SK-N-SH (cell line): ENCODE measurements at regions not wholly inside any gene's neighbourhood (a gene's known extent, or its start where the extent isn't known, plus 50 kb on each side); places are given as distances from the start of the nearest gene placed in this dataset.
A peak's percentile ranks its signal among the peaks of the same experiment; 100 is the strongest.

Experiments
- CTCF ChIA-PET: fragments of 300-600, 350-600 bp; formaldehyde crosslinking; extraction: SDS; loops from one replicate; lab custom pipeline; 2021; lab: Yijun Ruan, JAX
- POLR2A ChIA-PET: fragments of 350-600 bp; sonication (Branson Sonifier 250); formaldehyde crosslinking; extraction: SDS; loops from one replicate; lab custom pipeline; 2020; ENCODE audit warnings: antibody characterized with exemption, inconsistent platforms; lab: Yijun Ruan, JAX
- DNase-seq: peaks from one replicate; pipeline ENCODE4 v3.0.0; 2012
- H2AFZ ChIP-seq: fragments of 200-600 bp; sonication (generic); 2 replicates; pipeline ENCODE4 v1.8.1; 2016; ENCODE audit warnings: antibody characterized with exemption, mild to moderate bottlenecking, low read depth
- H3F3A ChIP-seq: fragments of 200-600 bp; sonication (generic); replicated peaks from 2 replicates; pipeline ENCODE3; 2016; ENCODE audit warnings: antibody characterized with exemption, mild to moderate bottlenecking; ENCODE audit not compliant: insufficient read depth
- H3K27ac ChIP-seq, 2 experiments: fragments of 200-500 bp in 1 of 2; fragments of 200-600 bp in 1 of 2; sonication (Bioruptor generic) in 1 of 2; sonication (generic), shearing (Covaris generic) in 1 of 2; 2 replicates each; pipeline versions ENCODE4 v1.5.1 to v1.6.1; 2014 to 2016; ENCODE audit warnings: low read depth in 2 of 2, inconsistent platforms in 1 of 2, low read length in 1 of 2, mild to moderate bottlenecking in 1 of 2, mixed read lengths in 1 of 2
- H3K27me3 ChIP-seq: fragments of 200-600 bp; sonication (generic), shearing (Covaris generic); 2 replicates; pipeline ENCODE4 v1.6.1; 2016; ENCODE audit warnings: mixed run types; ENCODE audit not compliant: insufficient read depth
- H3K36me3 ChIP-seq, 2 experiments: fragments of 200-500 bp in 1 of 2; fragments of 200-600 bp in 1 of 2; sonication (Bioruptor generic) in 1 of 2; sonication (generic) in 1 of 2; replicated peaks in 1 of 2; 2 replicates each; pipeline versions ENCODE3 to v1.5.1; 2014 to 2016; ENCODE audit warnings: low read length in 1 of 2, mild to moderate bottlenecking in 1 of 2; ENCODE audit not compliant: insufficient read depth in 2 of 2, control insufficient read depth in 1 of 2
- H3K4me1 ChIP-seq, 2 experiments: fragments of 200-500 bp in 1 of 2; fragments of 200-600 bp in 1 of 2; sonication (Bioruptor generic) in 1 of 2; sonication (generic), shearing (Covaris generic) in 1 of 2; 2 replicates each; pipeline versions ENCODE4 v1.5.1 to v1.6.1; 2014 to 2016; ENCODE audit warnings: low read depth in 1 of 2, low read length in 1 of 2, mixed run types in 1 of 2; ENCODE audit not compliant: insufficient read depth in 2 of 2, control insufficient read depth in 1 of 2
- H3K4me2 ChIP-seq: fragments of 200-600 bp; sonication (generic), shearing (Covaris generic); 2 replicates; pipeline ENCODE4 v1.6.1; 2017; ENCODE audit warnings: mixed run types
- H3K4me3 ChIP-seq, 2 experiments: fragments of 200-500 bp in 1 of 2; fragments of 200-600 bp in 1 of 2; sonication (Bioruptor generic) in 1 of 2; sonication (generic), shearing (Covaris generic) in 1 of 2; 2 replicates each; pipeline versions ENCODE4 v1.5.1 to v1.8.1; 2014 to 2016; ENCODE audit warnings: low read depth in 2 of 2, inconsistent platforms in 1 of 2, low read length in 1 of 2, mild to moderate bottlenecking in 1 of 2, mixed read lengths in 1 of 2, moderate library complexity in 1 of 2
- H3K79me2 ChIP-seq: fragments of 200-600 bp; sonication (generic); 2 replicates; pipeline ENCODE4 v1.8.1; 2017; ENCODE audit warnings: mild to moderate bottlenecking; ENCODE audit not compliant: insufficient read depth
- H3K9ac ChIP-seq: fragments of 200-600 bp; sonication (generic); 2 replicates; pipeline ENCODE4 v1.6.1; 2017; ENCODE audit warnings: mixed run types
- H3K9me2 ChIP-seq: fragments of 200-600 bp; sonication (generic); 2 replicates; pipeline ENCODE4 v1.6.1; 2017; ENCODE audit warnings: mixed run types
- H3K9me3 ChIP-seq: fragments of 200-600 bp; sonication (generic); 2 replicates; pipeline ENCODE4 v1.6.1; 2017; ENCODE audit warnings: mixed run types, mild to moderate bottlenecking, moderate library complexity
- H4K20me1 ChIP-seq: fragments of 200-600 bp; sonication (generic); 2 replicates; pipeline ENCODE4 v1.6.1; 2017; ENCODE audit warnings: mild to moderate bottlenecking, mixed run types; ENCODE audit not compliant: insufficient read depth
- CHD2 ChIP-seq: fragments of 150-350 bp; IDR thresholded peaks from 2 replicates; pipeline ENCODE4 v1.6.1; 2018; ENCODE audit warnings: low read length; ENCODE audit not compliant: partially characterized antibody
- CTCF ChIP-seq: fragments of 200-600 bp; sonication (generic); IDR thresholded peaks from 2 replicates; pipeline ENCODE4 v1.6.1; 2017; ENCODE audit warnings: antibody characterized with exemption, mild to moderate bottlenecking, moderate library complexity
- EP300 ChIP-seq, 2 experiments: IDR thresholded peaks; 2 replicates each; pipeline versions ENCODE4 v1.4.0 to v1.6.1; 2012; ENCODE audit warnings: borderline replicate concordance in 1 of 2, low read depth in 1 of 2, low read length in 1 of 2
- EZH2phosphoT487 ChIP-seq: fragments of 200-600 bp; sonication (generic); IDR thresholded peaks from 2 replicates; pipeline ENCODE4 v1.6.1; 2017; ENCODE audit warnings: low read depth, mixed run types, mild to moderate bottlenecking, antibody characterized with exemption, moderate library complexity, borderline replicate concordance
- FOSL2 ChIP-seq: IDR thresholded peaks from 2 replicates; pipeline ENCODE4 v1.4.0; 2012; ENCODE audit warnings: low read depth, mild to moderate bottlenecking, moderate library complexity, borderline replicate concordance
- FOXJ3 ChIP-seq: sonication (generic); formaldehyde crosslinking; IDR thresholded peaks from 2 replicates; pipeline ENCODE4 v1.5.1; 2020; ENCODE audit warnings: mild to moderate bottlenecking, missing genetic modification reagents
- GABPA ChIP-seq: IDR thresholded peaks from 2 replicates; pipeline ENCODE4 v1.4.0; 2012; ENCODE audit warnings: low read depth, mild to moderate bottlenecking
- IRF3 ChIP-seq: fragments of 150-350 bp; IDR thresholded peaks from 2 replicates; pipeline ENCODE4 v1.6.1; 2016; ENCODE audit warnings: mild to moderate bottlenecking, low read depth, low read length
- MAX ChIP-seq: IDR thresholded peaks from 2 replicates; pipeline ENCODE4 v1.4.0; 2012; ENCODE audit warnings: low read depth
- NFIC ChIP-seq: IDR thresholded peaks from 2 replicates; pipeline ENCODE4 v1.4.0; 2012; ENCODE audit warnings: borderline replicate concordance
- POLR2AphosphoS5 ChIP-seq: IDR thresholded peaks from 2 replicates; pipeline ENCODE4 v1.6.1; 2012; ENCODE audit warnings: low read depth, low read length
- RCOR1 ChIP-seq: fragments of 150-350 bp; IDR thresholded peaks from 2 replicates; pipeline ENCODE4 v1.6.1; 2017; ENCODE audit warnings: antibody characterized with exemption, low read length
- RFX5 ChIP-seq: IDR thresholded peaks from 2 replicates; pipeline ENCODE4 v1.6.1; 2012; ENCODE audit warnings: mild to moderate bottlenecking, improper control_type of control experiment, low read length
- RXRA ChIP-seq: IDR thresholded peaks from 2 replicates; pipeline ENCODE4 v1.4.0; 2012; ENCODE audit warnings: low read depth, mild to moderate bottlenecking, borderline replicate concordance
- SIN3A ChIP-seq: IDR thresholded peaks from 2 replicates; pipeline ENCODE4 v1.6.1; 2012; ENCODE audit warnings: low read depth, mild to moderate bottlenecking, low read length, moderate library complexity, borderline replicate concordance
- TAF1 ChIP-seq: IDR thresholded peaks from 2 replicates; pipeline ENCODE4 v1.6.1; 2012; ENCODE audit warnings: low read depth, mild to moderate bottlenecking, low read length, moderate library complexity, borderline replicate concordance
- TCF12 ChIP-seq: IDR thresholded peaks from 2 replicates; pipeline ENCODE4 v1.4.0; 2012
- TEAD4 ChIP-seq: IDR thresholded peaks from 2 replicates; pipeline ENCODE4 v1.4.0; 2012; ENCODE audit warnings: mild to moderate bottlenecking, borderline replicate concordance; ENCODE audit not compliant: insufficient read depth
- USF1 ChIP-seq: IDR thresholded peaks from 2 replicates; pipeline ENCODE4 v1.4.0; 2012; ENCODE audit warnings: low read depth, borderline replicate concordance
- USF2 ChIP-seq: fragments of 150-350 bp; IDR thresholded peaks from 2 replicates; pipeline ENCODE4 v1.6.1; 2017; ENCODE audit warnings: antibody characterized with exemption, low read length, low read depth, borderline replicate concordance
- YY1 ChIP-seq: IDR thresholded peaks from 2 replicates; pipeline ENCODE4 v1.4.0; 2012; ENCODE audit warnings: low read depth, mild to moderate bottlenecking
- ZBTB33 ChIP-seq: IDR thresholded peaks from 2 replicates; pipeline ENCODE4 v1.4.0; 2012; ENCODE audit warnings: low read depth, borderline replicate concordance
- WGBS: methylation state at CpG from one replicate; pipeline ENCODE4 v1.1.6; 2017; ENCODE audit warnings: low lambda C conversion rate; 5-methylcytosine and 5-hydroxymethylcytosine counted together

GRCh38 chr10:6748981-6749635 lies 169.0 kb upstream of the PRKCQ start:
- Histone ChIP-seq H3K36me3 (no peaks in the 10 kb centered on the region), H3K4me2 (peak overlapping the region; percentile 60), H3K79me2 (no peaks in the 10 kb centered on the region), H3K9me2 (no peaks in the 10 kb centered on the region), H3K27me3 (no peaks in the 10 kb centered on the region), H3K4me3 (no peak overlapping the region), H3F3A (peaks cover 11% of the 10 kb centered on the region), H2AFZ (no peak overlapping the region), H3K9me3 (no peaks in the 10 kb centered on the region), H3K27ac (peak overlapping the region in 1 of 2 experiments; percentile 58; a peak in 2 of 4 replicates), H4K20me1 (no peaks in the 10 kb centered on the region), H3K9ac (no peak overlapping the region), H3K4me1 (peaks cover 0 to 23% of the 10 kb centered on the region in 2 experiments; a peak in 2 of 4 replicates)
- ChIA-PET POLR2A (no interaction called here), CTCF (no interaction called here)
- DNase-seq: no peak
- WGBS: 16% methylated on average over 5 of the region's 5 CpGs
- no peak for TF ChIP-seq IRF3
- peak; percentile 29; the same call in 1 of the 2 replicates for TF ChIP-seq ZBTB33
- TF ChIP-seq FOXJ3 (CRISPR knock-in tag): no peak
- TF ChIP-seq EP300 (IDR thresholded peaks at IDR 0.05; ENCODE audit: borderline replicate concordance in 1 of 2, low read depth in 1 of 2, low read length in 1 of 2): peak in 1 of 2 experiments; percentile 72; a peak in 2 of 4 replicates
- no peak for TF ChIP-seq EZH2phosphoT487
- no peak for TF ChIP-seq USF1
- no peak; the same call in 1 of the 2 replicates for TF ChIP-seq RXRA
- no peak for TF ChIP-seq CTCF
- no peak for TF ChIP-seq RCOR1
- no peak for TF ChIP-seq CHD2
- TF ChIP-seq TCF12: peak; percentile 71
- TF ChIP-seq TEAD4: 0 out of 2 replicates have a peak, but pooled peaks have one; percentile 8
- no peak for TF ChIP-seq MAX
- TF ChIP-seq FOSL2: peak; percentile 67
- TF ChIP-seq USF2: no peak
- TF ChIP-seq YY1: no peak
- no peak for TF ChIP-seq SIN3A
- no peak for TF ChIP-seq TAF1
- peak; percentile 72 for TF ChIP-seq NFIC
- no peak for TF ChIP-seq GABPA
- no peak for TF ChIP-seq POLR2AphosphoS5
- TF ChIP-seq RFX5: no peak
